ENCODE measurements at regions not wholly inside any gene's neighbourhood (a gene's known extent, or its start where the extent isn't known, plus 50 kb on each side); places are given as distances from the start of the nearest gene placed in this dataset.

DNA sequence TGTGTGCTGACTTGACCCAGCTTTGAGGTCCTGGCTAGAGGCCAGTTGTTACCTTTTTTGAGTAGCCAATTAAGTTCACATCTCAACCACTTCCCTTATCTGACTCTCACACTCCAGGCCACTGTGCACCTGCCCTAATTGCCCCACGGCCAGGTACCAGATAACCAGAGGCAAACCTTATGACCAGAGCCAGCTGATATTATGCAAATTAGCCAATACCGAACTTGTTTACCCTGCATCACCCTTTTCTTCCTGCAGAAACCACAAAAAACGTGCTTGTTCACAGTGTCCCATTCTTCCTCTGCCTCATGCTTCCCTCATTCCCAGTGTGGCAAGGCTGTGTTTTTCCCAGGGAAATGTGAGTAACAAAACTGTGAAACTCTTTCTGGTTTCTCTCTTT, 89.3 kb downstream of the HTR1B start:
- ATAC-seq = no peak
- 19 to 23% methylated on average over 3 of the region's 3 CpGs for WGBS, 2 donors
- H3K4me3 ChIP-seq = no peak overlapping the region
- intact Hi-C loops (cut with DNase I) = no loop called here
- no peak for DNase-seq
- no peak overlapping the region for H3K27ac ChIP-seq
- FAIRE-seq = no peak
- TF ChIP-seq, protein P1, sequence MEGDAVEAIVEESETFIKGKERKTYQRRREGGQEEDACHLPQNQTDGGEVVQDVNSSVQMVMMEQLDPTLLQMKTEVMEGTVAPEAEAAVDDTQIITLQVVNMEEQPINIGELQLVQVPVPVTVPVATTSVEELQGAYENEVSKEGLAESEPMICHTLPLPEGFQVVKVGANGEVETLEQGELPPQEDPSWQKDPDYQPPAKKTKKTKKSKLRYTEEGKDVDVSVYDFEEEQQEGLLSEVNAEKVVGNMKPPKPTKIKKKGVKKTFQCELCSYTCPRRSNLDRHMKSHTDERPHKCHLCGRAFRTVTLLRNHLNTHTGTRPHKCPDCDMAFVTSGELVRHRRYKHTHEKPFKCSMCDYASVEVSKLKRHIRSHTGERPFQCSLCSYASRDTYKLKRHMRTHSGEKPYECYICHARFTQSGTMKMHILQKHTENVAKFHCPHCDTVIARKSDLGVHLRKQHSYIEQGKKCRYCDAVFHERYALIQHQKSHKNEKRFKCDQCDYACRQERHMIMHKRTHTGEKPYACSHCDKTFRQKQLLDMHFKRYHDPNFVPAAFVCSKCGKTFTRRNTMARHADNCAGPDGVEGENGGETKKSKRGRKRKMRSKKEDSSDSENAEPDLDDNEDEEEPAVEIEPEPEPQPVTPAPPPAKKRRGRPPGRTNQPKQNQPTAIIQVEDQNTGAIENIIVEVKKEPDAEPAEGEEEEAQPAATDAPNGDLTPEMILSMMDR (IDR thresholded peaks at IDR 0.05) = no peak
- no peaks in the 10 kb centered on the region for H3K9me3 ChIP-seq
- no peaks in the 10 kb centered on the region for H3K4me1 ChIP-seq
- no peaks in the 10 kb centered on the region for H3K36me3 ChIP-seq
- H3K27me3 ChIP-seq = no peaks in the 10 kb centered on the region

DNA sequence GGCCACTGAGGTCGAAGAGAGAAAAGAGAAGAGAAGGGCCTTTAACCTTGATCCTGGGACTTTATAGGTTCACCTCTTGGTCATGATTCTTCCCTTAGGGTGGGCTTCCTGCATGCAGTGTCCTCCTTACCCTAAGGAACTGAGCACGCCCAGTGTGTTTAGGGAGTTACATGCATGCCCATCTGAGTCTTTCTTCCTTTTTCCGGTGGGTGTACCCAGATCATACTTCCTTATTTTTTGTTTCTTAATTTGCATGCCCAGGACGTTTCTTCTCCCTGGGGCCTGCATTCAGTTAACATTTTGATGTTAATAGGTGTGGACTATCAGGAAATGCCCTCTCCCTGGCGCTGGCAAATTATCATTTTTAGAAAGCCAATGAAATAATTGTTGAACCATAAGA, 91.5 kb downstream of the HTR1B start:
- TF ChIP-seq, protein P1 (IDR thresholded peaks at IDR 0.05) = no peak
- DNase-seq (no peak), FAIRE-seq (no peak), ATAC-seq (no peak)
- H3K4me3 ChIP-seq = no peak overlapping the region
- no peak overlapping the region for H3K27ac ChIP-seq
- no peaks in the 10 kb centered on the region for H3K9me3 ChIP-seq
- intact Hi-C loops (cut with DNase I) = no loop called here
- no peaks in the 10 kb centered on the region for H3K27me3 ChIP-seq
- H3K4me1 ChIP-seq = no peaks in the 10 kb centered on the region
- 72 to 73% methylated on average over 5 of the region's 5 CpGs for WGBS, 2 donors
- H3K36me3 ChIP-seq = no peaks in the 10 kb centered on the region

- ATAC-seq (peak; percentile 64 to 95 (median 88)), DNase-seq (peak in 4 of 6 donors; percentile 10 to 53 (median 44)), FAIRE-seq (no peak)
- Histone ChIP-seq H3K4me3 (peak overlapping the region in 2 of 4 donors; percentile 33 to 43), H3K27me3 (no peaks in the 10 kb centered on the region), H3K36me3 (no peaks in the 10 kb centered on the region), H3K4me1 (no peaks in the 10 kb centered on the region), H3K9me3 (no peaks in the 10 kb centered on the region), H3K27ac (peak overlapping the region in 1 of 4 donors; percentile 11)
- intact Hi-C loops (cut with DNase I) = no loop called here
- 35 to 62% methylated on average over 20 of the region's 20 CpGs for WGBS, 2 donors
- TF ChIP-seq, protein P1 (IDR thresholded peaks at IDR 0.05) = no peak
These were observed 94.5 kb downstream of the HTR1B start for GRCh38 chr6:77368660-77369313.

- H3K27me3 ChIP-seq = no peaks in the 10 kb centered on the region
- ATAC-seq (no peak), FAIRE-seq (no peak), DNase-seq (no peak)
- no peak overlapping the region for H3K4me3 ChIP-seq
- intact Hi-C loops (cut with DNase I) = no loop called here
- TF ChIP-seq, protein P1 (IDR thresholded peaks at IDR 0.05) = no peak
- H3K27ac ChIP-seq = no peak overlapping the region
- H3K36me3 ChIP-seq = no peaks in the 10 kb centered on the region
- no peaks in the 10 kb centered on the region for H3K4me1 ChIP-seq
- WGBS, 2 donors = 70 to 80% methylated on average over 2 of the region's 2 CpGs
- H3K9me3 ChIP-seq = no peaks in the 10 kb centered on the region
These were observed 96.5 kb downstream of the HTR1B start for GRCh38 chr6:77366798-77367197.

GRCh38 chr6:77363702-77364101, 99.6 kb downstream of the HTR1B start:
- no peaks in the 10 kb centered on the region for H3K4me1 ChIP-seq
- no peak for DNase-seq
- no peaks in the 10 kb centered on the region for H3K27me3 ChIP-seq
- TF ChIP-seq, protein P1 (IDR thresholded peaks at IDR 0.05) = no peak
- H3K4me3 ChIP-seq = no peak overlapping the region
- intact Hi-C loops (cut with DNase I) = no loop called here
- no peak overlapping the region for H3K27ac ChIP-seq
- no peaks in the 10 kb centered on the region for H3K9me3 ChIP-seq
- ATAC-seq = no peak
- FAIRE-seq = no peak
- no peaks in the 10 kb centered on the region for H3K36me3 ChIP-seq
- WGBS, 2 donors = 82 to 90% methylated on average over 1 of the region's 1 CpG
